ENCODE measurements at regions not wholly inside any gene's neighbourhood (a gene's known extent, or its start where the extent isn't known, plus 50 kb on each side); places are given as distances from the start of the nearest gene placed in this dataset.

GRCh38 chr16:17602678-17603077 lies 131.9 kb upstream of the XYLT1 start:
- no peak for TF ChIP-seq CTCF (IDR thresholded peaks at IDR 0.05; ENCODE audit: insufficient read depth, low read depth, low read length)
- ChIA-PET POLR2A (no interaction called here), CTCF (interaction anchor here (1.7 kb wide), 1 partner anchor 27 kb away, joined by 3 read pairs; no protein-coding TSS in a partner anchor)
- Histone ChIP-seq H3K36me3 (ENCODE audit: control insufficient read depth, insufficient read depth, low read length) (no peaks in the 10 kb centered on the region), H3K4me3 (ENCODE audit: low read depth, low read length) (no peak overlapping the region), H3K27me3 (ENCODE audit: control insufficient read depth, insufficient read depth, low read length) (no peaks in the 10 kb centered on the region)
- DNase-seq (ENCODE audit: low read depth) = no peak

GRCh38 chr16:17598968-17599367 lies 128.2 kb upstream of the XYLT1 start:
- no peaks in the 10 kb centered on the region for H3K27me3 ChIP-seq (ENCODE audit: control insufficient read depth, insufficient read depth, low read length)
- H3K4me3 ChIP-seq (ENCODE audit: low read depth, low read length) = no peak overlapping the region
- ChIA-PET POLR2A (no interaction called here), CTCF (no interaction called here)
- TF ChIP-seq CTCF (IDR thresholded peaks at IDR 0.05; ENCODE audit: insufficient read depth, low read depth, low read length) = no peak
- no peak for DNase-seq (ENCODE audit: low read depth)
- no peaks in the 10 kb centered on the region for H3K36me3 ChIP-seq (ENCODE audit: control insufficient read depth, insufficient read depth, low read length)

- ChIA-PET POLR2A (no interaction called here), CTCF (interaction anchor here (0.8 to 1.6 kb wide), 2 partner anchors 12 to 16 kb away, joined by 3 to 4 read pairs; no protein-coding TSS in a partner anchor)
- TF ChIP-seq CTCF (IDR thresholded peaks at IDR 0.05; ENCODE audit: insufficient read depth, low read depth, low read length) = no peak
- H3K27me3 ChIP-seq (ENCODE audit: control insufficient read depth, insufficient read depth, low read length) = no peaks in the 10 kb centered on the region; the same call in 1 of the 2 replicates
- DNase-seq (ENCODE audit: low read depth) = no peak
- no peak overlapping the region for H3K4me3 ChIP-seq (ENCODE audit: low read depth, low read length)
- no peaks in the 10 kb centered on the region for H3K36me3 ChIP-seq (ENCODE audit: control insufficient read depth, insufficient read depth, low read length)
These were observed 121.1 kb upstream of the XYLT1 start for GRCh38 chr16:17591655-17592405.

GRCh38 chr16:17590711-17591654 lies 120.2 kb upstream of the XYLT1 start:
- POLR2A ChIA-PET = no interaction called here
- Histone ChIP-seq H3K4me3 (ENCODE audit: low read depth, low read length) (no peak overlapping the region), H3K36me3 (ENCODE audit: control insufficient read depth, insufficient read depth, low read length) (no peaks in the 10 kb centered on the region), H3K27me3 (ENCODE audit: control insufficient read depth, insufficient read depth, low read length) (no peaks in the 10 kb centered on the region; the same call in 1 of the 2 replicates)
- DNase-seq (ENCODE audit: low read depth) = no peak
- no peak for TF ChIP-seq CTCF (IDR thresholded peaks at IDR 0.05; ENCODE audit: insufficient read depth, low read depth, low read length)
- CTCF ChIA-PET = no interaction called here

GRCh38 chr16:17589898-17590297 lies 119.1 kb upstream of the XYLT1 start:
- no peak for DNase-seq (ENCODE audit: low read depth)
- Histone ChIP-seq H3K27me3 (ENCODE audit: control insufficient read depth, insufficient read depth, low read length) (peaks cover 1% of the 10 kb centered on the region), H3K4me3 (ENCODE audit: low read depth, low read length) (no peak overlapping the region), H3K36me3 (ENCODE audit: control insufficient read depth, insufficient read depth, low read length) (no peaks in the 10 kb centered on the region)
- no peak for TF ChIP-seq CTCF (IDR thresholded peaks at IDR 0.05; ENCODE audit: insufficient read depth, low read depth, low read length)
- POLR2A ChIA-PET = no interaction called here
- CTCF ChIA-PET = interaction anchor here (1.2 kb wide), 1 partner anchor 11 kb away, joined by 4 read pairs; no protein-coding TSS in a partner anchor
